Stimulated activated CD4-positive, alpha-beta T cell treated with anti-CD3 and anti-CD28 coated beads, Interleukin-4, amount 100 ng/mL, for 48 hours (primary cell): ENCODE measurements at regions not wholly inside any gene's neighbourhood (a gene's known extent, or its start where the extent isn't known, plus 50 kb on each side); places are given as distances from the start of the nearest gene placed in this dataset.
"Not testable (repeated sequence)": the region's sequence is repeated elsewhere in the genome, so short reads cannot be mapped to it uniquely, and the experiment has no call there.

ENCODE experiments used
- DNase-seq, 2 donors: peaks; one replicate each; pipeline ENCODE4 v3.0.0-alpha.2; 2020; ENCODE audit warnings: low read depth in 2 of 2

DNA sequence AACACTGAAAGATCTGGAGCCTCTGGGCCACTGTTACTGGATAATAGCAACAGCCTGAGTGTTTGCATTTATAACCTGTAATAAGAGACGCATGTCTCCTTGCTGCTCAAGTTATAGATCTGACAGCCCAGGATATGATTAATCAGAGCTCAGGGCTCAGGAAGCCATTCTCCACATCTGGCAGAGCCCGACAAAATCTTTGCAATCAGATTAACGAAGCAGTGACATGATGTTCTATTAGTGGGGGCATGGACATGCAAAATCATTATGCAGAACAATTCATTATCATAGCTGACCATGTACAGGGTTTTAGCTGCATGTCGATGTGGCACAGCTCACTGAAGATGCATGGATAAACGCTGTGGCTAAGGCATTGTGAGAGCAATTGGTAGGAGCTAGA lies 730.3 kb downstream of the ZNF385D start:
- DNase-seq, result no peak

DNA sequence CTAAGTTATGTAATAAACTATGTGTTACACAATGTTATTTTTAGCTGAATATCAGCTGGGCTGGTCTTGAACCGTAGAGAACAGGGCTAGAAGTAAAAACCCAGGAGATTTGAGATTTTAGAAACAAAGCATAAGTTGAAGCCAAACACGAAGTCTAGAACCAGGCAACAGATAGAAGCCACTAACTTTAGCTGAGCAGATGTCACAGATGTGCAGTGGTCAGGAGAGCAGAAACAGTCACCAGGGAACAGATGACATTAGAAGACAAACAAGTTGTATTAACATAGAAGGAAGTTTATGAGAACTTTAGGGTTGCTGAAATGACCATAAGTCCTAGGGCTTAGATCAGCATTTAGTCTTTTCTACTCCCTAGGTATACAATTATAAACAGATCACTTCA lies 731.0 kb downstream of the ZNF385D start:
- no peak for DNase-seq

DNA sequence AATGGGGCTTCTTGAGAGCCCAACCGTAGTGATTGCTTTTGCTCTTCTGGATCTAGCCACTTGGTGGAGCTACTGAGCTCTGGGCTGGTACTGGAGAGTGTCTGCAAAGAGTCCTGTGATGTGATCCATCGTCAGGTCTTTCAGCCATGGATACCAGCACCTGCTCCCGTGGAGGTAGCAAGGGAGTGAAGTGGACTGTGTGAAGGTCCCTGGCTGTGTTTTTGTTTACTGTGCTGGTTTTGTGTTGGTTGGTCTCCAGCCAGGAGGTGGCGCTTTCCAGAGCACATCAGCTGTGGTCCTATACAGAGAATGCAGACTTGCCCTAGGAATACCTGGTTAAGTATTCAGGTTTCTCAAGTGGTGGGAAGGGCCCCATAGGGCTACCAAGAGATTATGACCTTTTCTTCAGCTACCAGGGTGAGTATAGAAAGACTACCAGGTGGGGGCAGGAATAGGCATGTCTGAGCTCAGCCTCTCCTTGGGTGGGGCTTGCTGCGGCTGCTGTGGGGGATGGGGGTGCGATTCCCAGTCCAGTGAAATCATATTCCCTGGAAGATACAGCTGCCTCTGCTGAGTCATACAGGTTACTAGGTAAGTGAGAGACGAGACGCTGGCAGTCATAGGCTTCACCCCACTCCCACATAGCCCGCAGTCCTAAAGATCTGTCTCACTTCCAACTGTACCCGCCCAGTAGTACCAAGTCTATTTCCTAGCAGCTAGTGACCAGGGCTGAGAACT lies 733.7 kb downstream of the ZNF385D start:
- DNase-seq, result no peak

DNA sequence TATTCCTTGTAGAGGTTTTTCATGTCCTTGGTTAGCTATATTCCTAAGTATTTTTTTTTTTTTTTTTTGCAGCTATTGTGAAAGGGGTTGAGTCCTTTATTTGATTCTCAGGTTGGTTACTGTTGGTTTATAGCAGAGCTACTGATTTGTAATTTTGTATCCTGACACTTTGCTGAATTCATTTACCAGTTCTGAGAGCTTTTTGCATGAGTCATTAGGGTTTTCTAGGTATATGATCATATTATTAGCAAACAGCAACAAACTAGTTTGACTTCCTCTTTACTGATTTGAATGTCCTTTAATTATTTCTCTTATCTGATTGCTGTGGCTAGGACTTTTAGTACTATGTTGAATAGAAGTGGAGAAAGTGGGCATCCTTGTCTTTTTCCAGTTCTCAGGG lies 737.4 kb downstream of the ZNF385D start:
- DNase-seq, result no peak

DNA sequence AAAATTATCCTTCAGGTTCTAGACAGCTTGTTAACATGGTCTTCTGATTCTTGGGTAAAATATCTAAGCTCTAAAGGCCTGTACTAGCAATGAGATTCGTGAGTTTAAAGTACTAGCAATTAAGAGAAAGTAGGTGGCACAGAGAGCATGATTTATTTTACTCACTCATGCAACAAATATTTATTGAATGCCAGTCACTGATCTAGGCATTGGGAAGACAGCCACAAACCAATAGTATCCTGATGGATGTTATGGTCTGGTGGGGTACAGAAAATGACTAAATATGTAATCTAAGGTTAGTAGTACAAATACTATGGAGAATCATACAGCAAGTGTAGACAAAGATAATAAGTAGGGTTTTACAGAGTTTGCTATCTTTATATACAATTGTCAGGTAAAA lies 751.3 kb downstream of the ZNF385D start:
- no peak for DNase-seq

DNA sequence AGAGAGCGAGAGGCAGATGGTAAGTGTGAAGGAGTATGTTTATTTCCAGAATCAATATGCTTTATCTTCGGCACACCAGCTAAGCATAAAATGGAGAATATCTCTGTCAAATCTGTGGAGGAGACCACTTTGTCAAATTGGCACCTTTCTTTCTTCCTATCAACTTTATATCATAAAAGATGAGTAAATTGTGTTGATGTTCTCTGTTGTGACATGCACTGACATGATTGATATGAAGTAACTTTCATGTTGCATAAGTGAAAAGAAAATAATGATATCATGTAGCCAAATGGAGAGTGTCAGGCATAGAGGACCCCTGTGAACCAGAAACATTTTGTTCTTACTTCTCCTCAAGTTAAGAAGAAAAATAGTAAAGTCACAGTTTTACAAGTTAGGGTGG lies 753.8 kb downstream of the ZNF385D start:
- no peak for DNase-seq

DNA sequence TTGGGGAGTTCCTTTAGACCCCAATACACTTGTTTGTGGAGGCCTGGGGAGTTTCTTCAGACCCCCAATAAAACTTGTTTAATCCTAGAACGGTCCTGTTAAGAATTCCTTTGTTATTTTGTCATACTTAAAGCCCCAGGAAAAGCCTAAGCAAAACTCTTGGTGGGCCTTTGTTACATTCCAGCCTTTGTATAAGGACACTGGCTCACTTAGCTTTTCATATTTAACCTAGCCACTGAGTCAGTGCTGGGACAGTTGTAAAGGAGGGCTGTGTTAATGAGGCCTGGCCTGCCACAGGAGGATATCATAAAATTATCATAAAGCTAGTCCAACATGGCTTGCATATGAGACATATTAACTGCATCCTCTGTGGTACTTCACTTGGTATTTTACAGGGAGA lies 760.1 kb downstream of the ZNF385D start:
- DNase-seq, result no peak

DNA sequence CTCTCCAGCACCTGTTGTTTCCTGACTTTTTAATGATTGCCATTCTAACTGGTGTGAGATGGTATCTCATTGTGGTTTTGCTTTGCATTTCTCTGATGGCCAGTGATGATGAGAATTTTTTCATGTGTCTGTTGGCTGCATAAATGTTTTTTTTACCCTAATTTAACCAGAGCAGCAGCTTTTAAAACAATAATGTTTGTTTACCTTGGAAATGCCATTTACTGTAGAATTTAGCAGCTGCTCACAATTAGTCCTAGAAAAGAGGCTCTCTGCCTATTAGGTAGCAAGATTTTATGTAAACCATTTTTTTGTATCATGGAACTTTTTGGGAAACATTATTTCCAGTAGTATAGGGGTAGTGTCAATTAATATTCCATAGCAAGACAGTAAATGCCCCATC lies 761.4 kb downstream of the ZNF385D start:
- not testable (repeated sequence) for DNase-seq

DNA sequence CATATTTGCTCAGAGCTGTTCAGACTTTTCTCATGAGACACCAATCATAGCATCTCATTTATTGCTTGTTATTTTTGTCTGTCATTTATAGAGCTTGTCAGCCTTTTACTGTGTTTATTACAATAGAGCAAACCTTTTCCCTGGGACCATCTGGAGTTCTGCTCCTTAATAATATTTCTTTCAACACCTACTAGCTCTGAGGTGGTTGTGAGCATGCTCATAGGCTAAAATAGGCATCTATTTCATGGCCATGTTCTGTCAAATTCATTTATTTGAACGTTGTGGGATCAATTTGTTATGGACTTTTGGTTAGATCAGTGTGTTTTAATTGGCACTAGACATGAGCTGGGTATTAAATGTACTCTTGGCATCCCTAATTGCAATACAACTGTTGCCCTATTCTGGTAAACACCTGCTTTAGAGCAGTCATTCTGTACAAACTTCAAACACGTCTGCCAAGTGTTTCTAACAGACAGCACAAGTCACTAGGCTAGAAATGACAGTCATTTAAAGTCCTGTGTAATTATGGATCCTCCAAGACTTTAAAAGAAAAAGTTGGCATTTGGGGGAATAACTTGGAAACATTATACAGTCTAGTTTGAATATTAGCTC lies 766.3 kb downstream of the ZNF385D start:
- DNase-seq, result no peak

DNA sequence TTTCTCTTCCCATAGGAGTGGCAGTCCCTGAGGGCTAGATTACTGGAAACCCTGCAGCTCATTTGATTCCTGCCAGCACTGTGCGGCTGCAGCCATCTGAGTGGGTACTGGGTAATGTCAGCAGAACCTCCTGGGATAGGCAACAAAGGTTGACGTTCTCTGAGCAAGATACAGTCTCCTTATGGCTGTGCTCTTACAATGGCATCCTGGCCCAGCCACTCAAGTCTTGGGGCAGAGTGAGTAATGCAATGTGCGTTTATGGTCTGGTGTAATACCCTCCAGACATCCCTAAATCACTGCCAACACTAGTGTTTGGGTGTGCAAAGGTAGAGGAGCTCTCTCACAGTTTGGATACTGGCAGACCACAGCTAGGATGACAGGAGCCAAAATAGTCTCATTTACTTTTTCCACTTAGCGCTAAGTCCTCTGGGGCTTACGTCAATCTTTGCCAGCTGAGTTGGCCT lies 775.8 kb downstream of the ZNF385D start:
- DNase-seq, result no peak

DNA sequence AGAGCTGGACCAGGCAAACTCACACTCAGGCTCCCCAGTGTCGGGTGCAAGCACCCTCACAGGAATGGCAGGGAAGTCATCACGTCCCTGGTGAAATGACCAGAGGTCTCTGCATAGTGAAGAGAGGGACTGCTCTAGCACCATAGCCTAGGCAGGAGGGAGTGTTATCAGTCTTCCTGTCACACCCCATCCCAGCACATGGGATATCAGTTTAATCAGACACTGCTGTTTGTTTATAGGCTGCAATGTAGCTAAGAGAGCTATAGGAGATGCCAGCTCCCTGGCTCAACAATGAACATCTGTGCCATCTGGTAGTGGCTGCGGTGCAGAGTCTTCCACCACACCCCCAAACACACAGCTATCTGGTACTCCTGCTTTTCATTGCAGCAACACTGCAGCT lies 776.6 kb downstream of the ZNF385D start:
- DNase-seq, result no peak

DNA sequence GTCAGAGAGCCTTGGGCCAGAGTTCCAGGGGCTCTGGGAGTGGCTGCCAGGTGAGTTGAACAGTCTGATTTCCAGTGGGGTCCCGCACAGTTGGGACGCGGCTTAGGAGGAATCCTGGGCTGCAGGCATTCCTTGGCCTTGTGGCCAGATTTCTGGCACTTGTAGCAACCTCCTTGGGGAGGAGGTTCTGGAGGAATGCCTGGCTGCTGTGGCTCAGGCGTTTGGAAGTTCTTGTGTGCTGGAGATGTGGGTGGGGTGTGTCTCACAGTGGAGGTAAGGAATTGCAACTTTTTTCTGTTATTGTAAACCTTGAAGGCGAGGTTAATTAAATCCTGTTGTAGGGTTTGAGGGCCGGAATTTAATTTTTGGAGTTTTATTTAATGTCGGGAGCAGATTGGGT lies 780.2 kb downstream of the ZNF385D start:
- DNase-seq, result not testable (repeated sequence)

DNA sequence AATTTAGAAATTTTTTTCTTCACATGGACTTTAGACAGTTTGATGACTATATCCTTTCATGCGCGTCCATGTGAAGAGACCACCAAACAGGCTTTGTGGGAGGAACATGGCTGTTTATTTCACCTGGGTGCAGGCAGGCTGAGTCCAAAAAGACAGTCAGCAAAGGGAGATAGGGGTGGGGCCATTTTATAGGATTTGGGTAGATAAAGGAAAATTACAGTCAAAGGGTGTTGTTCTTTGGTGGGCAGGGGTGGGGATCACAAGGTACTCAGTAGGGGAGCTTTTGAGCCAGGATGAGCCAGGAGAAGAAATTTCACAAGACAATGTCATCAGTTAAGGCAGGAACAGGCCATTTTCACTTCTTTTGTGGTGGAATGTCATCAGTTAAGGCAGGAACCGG lies 781.5 kb upstream of the SGO1 start:
- not testable (repeated sequence) for DNase-seq

DNA sequence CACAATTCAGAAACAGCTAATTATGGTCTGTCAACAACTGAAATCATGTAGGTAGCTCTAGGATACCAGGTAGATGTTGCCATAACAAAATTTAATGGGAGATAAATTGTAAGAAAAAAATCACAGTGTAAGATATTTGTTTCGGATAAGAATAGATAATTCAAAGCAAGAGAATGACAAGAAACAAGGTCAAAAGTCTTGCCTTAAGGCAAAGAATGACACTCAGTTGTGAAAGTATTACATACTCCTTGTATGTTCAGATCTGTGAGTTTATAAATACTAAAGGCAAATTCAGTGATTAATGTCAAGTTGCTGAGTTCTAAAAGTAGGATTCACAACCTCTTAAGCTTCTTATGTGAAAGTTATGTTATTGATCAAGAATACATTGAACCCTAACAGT lies 772.2 kb upstream of the SGO1 start:
- DNase-seq, result no peak

DNA sequence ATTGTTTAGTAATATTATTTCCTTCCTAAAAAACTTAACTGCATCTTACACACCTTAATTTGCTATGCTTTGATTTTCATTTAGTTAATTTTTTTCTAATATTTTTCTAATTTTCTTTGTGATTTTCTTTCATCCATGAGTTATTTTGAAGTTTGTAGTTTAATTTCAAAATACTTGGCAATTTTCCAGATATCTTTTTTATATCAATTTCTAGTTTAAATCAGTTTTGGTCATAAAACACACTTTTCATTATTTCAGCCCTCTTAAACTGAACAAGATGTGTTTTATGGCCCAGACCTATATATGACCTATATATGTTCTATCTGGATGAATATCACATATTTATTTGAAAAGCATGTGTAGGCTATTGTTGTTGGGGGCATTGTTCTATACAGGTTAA lies 759.9 kb upstream of the SGO1 start:
- no peak for DNase-seq

DNA sequence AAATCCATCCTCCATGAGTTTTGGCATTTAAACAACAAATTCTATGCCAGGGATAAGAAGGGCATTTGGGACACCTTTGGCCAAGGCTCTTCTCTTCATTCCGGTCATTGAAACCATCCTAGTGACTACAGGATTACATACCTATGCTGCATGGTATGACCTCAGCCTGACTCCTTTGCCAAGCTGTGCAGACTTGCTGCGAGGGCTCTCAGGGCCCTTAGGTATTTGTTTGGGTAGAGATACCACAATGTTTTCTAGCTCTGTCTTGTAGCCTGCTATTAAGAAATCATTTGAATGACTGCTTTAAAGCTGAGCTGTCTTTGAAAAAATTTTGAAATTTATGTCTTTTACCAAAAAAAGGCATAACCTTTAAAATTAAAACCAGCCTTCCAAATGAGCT lies 749.8 kb upstream of the SGO1 start:
- no peak for DNase-seq

DNA sequence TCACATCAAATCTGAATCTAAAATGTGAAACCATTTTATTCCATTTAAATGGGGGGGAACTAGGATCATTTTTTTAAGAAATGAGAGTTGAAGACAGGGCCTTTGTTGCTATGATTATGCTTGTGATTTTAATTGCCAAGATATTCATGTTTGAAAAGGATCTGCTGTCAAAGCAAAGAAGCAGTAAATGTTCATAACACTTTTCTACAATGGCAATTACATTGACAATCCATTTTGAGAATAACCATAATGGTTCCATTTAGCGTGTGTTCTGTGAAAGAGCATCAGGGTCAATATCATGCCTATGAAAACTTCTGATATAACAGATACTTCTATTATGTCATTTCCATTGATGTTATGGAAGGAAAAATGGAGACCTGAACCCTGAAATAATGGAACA lies 745.8 kb upstream of the SGO1 start:
- no peak for DNase-seq

DNA sequence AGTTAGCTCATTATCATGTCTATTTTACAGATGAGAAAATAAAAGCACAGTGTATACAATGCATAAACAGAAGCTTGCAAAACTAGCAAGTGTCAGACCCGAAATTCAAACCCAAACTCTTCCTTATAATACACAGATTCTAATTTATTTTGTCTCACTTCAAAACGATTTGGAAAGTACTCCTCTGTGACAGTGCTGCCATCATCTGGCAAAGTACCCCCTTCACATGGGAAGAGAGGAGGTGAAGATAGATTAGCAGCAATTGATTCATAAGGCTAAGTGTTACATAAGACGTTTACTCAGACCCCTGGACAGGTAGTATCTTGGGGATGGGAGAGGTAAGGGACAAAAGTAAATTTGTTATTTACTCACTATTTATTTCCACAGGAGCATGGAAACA lies 744.0 kb upstream of the SGO1 start:
- no peak for DNase-seq

DNA sequence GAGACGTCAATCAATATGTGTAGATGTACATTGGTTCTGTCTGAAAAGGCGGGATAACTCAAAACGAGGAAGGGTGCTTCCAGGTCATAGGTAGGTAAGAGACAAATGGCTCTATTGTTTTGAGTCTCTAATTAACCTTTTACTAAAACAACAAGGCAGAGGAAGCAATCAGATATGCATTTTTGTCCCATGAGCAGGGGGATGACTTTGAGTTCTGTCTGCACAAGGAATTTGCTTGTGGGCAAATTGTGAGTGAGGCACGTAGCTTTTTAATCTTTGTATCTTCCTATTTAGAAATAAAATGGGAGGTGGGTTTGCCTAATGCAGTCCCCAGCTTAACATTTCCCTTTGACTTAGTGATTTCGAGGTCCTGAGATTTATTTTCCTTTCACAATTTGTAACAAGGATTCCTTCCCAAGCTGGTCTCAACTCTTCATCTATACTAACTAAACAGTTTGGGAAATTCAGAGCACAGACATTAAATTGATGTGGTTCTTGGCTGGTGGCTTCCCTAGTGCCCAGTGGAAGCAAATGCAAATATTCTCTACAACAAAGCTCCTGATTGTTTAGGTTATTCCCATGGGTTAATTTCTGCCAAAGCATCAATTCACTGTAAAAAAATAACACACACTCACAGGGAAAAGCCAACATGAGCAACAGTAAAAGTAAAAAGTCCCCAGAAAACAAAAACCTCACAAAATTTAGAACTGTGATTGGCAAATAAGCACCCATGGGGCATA lies 738.8 kb upstream of the SGO1 start:
- no peak for DNase-seq

DNA sequence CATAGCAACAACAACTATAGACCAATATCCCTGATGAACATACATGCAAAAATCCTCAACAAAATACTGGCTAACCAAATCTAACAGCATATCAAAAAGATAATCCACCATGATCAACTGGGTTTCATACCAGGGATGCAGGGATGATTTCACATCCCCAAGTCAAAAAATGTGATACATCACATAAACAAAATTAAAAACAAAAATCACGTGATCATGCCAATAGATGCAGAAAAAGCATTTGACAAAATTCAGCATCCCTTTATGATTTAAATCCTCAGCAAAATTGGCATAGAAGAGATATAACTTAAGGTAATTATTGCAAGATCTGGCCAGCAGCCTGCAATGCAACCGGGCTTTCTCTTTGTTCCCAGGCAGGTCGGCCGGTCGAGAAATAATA lies 735.1 kb upstream of the SGO1 start:
- DNase-seq, result not testable (repeated sequence)

DNA sequence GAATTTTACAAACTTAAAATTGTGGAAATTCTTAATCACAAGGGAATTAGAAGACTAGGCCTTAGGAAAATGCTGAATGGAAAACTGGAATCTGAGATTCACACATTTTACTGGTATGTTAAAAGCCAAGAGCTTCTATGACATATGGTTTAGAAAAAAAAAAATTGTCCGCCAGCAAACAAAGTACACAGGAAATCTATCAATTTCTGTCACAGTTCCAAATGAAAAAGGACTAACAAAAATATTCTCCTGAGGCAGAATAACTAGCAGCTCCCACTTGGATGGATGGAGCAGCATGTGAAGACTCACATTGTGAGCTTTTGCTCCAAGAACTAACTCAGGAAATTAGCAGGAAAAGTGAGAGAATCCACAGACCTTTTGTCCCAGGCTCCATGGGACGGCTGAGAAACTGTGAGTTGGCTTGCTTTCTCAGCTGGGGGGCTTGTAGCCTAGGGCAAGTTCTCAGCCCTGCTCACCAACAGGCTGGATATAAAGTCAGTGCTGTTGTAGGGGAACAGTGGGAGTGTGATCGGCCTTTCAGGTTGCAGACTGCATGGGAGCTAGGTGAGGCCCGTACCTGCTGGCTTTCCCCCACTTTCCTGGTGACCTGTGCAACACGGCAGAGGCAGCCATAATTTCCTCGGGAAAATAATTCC lies 731.1 kb upstream of the SGO1 start:
- DNase-seq, result no peak

DNA sequence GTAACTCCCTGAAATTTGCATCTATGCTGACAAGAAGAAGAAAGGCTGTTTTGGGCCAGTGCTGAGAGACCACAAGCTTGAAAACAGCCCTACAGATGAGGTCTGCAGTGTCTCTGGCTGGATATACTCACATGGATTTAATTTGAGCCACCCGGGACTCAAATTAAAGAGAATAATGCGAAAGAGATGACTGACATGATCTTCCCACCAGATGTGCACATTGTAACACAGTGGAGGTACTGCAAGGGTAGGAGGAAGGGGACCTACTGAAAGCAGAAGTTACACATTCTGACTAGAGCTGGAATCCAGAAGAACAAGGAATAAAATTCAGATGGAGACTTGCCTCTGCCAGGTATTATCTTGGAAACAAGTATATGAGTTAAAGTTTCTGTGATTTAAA lies 728.3 kb upstream of the SGO1 start:
- DNase-seq, result no peak

DNA sequence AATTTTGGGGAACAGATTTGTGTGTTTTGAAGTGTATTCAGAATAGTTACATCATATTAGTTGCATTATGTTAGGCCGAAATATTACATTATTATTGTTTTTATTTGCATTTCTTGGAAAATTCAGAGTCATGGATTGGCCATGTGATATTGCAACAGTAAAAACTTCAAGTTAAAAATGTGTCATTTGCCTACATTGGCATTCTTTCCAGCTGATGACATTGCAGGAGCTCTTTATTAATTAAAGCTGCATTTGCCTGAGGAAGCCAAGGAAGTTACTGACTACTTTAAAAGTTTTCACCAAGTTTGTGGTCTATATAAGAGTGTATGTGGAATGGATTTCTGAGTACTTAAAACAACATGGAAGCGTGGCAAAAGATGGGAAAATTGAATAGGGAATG lies 726.4 kb upstream of the SGO1 start:
- no peak for DNase-seq
